ENCODE measurements at regions not wholly inside any gene's neighbourhood (a gene's known extent, or its start where the extent isn't known, plus 50 kb on each side); places are given as distances from the start of the nearest gene placed in this dataset.

GRCh38 chr2:42864641-42865280, 72.4 kb upstream of the HAAO start:
- Histone ChIP-seq H3K36me3 (replicated peaks; ENCODE audit: insufficient read depth, low read depth) (no peaks in the 10 kb centered on the region), H3K4me1 (ENCODE audit: insufficient read depth) (peaks cover under 1% of the 10 kb centered on the region), H3K27me3 (no peaks in the 10 kb centered on the region), H4K20me1 (ENCODE audit: insufficient read depth, poor library complexity, severe bottlenecking) (no peaks in the 10 kb centered on the region), H3K9me2 (replicated peaks; ENCODE audit: insufficient read depth) (no peaks in the 10 kb centered on the region), H3K79me2 (no peaks in the 10 kb centered on the region), H3K4me3 (no peak overlapping the region), H3K9me3 (ENCODE audit: low read depth) (peaks cover 3% of the 10 kb centered on the region), H3K4me2 (no peak overlapping the region), H3K27ac (no peak overlapping the region), H2AFZ (no peak overlapping the region)
- 94% methylated on average over 8 of the region's 8 CpGs for WGBS (ENCODE audit: low lambda C conversion rate, missing lambda C conversion rate)
- TF ChIP-seq EZH2phosphoT487 (IDR thresholded peaks at IDR 0.05; ENCODE audit: low read depth, severe bottlenecking, unreplicated experiment) (no peak), EZH2 (IDR thresholded peaks at IDR 0.05; ENCODE audit: borderline replicate concordance) (no peak)
- TF ChIP-seq, protein P1, sequence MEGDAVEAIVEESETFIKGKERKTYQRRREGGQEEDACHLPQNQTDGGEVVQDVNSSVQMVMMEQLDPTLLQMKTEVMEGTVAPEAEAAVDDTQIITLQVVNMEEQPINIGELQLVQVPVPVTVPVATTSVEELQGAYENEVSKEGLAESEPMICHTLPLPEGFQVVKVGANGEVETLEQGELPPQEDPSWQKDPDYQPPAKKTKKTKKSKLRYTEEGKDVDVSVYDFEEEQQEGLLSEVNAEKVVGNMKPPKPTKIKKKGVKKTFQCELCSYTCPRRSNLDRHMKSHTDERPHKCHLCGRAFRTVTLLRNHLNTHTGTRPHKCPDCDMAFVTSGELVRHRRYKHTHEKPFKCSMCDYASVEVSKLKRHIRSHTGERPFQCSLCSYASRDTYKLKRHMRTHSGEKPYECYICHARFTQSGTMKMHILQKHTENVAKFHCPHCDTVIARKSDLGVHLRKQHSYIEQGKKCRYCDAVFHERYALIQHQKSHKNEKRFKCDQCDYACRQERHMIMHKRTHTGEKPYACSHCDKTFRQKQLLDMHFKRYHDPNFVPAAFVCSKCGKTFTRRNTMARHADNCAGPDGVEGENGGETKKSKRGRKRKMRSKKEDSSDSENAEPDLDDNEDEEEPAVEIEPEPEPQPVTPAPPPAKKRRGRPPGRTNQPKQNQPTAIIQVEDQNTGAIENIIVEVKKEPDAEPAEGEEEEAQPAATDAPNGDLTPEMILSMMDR (IDR thresholded peaks at IDR 0.05; ENCODE audit: poor library complexity) = no peak
- no peak for DNase-seq (ENCODE audit: low spot score)

DNA sequence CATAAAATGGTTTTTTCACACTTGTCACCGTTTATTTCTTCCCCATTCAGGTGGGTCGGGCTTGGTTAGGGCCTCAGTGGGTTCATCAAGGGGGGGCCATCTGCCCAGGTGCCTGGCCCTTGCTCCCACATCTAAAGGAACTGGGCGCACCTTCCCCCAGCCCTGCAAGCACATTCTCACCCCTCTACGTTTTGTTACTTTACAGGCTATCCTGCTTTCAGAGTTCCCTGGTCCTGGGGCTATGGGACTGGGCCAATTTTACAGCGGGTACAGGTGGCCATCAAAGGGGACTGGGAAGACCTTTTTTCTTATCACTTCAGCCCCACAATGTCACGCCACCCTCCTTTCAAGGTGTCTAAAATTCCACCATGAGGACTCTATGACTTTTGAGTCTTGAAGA, 71.8 kb upstream of the HAAO start:
- H3K27ac ChIP-seq = no peak overlapping the region
- no peaks in the 10 kb centered on the region for H3K9me2 ChIP-seq (replicated peaks; ENCODE audit: insufficient read depth)
- H3K4me3 ChIP-seq = no peak overlapping the region
- no peaks in the 10 kb centered on the region for H3K79me2 ChIP-seq
- no peak overlapping the region for H2AFZ ChIP-seq
- H3K36me3 ChIP-seq (replicated peaks; ENCODE audit: insufficient read depth, low read depth) = no peaks in the 10 kb centered on the region
- peaks cover 3% of the 10 kb centered on the region for H3K9me3 ChIP-seq (ENCODE audit: low read depth)
- 91% methylated on average over 6 of the region's 6 CpGs for WGBS (ENCODE audit: low lambda C conversion rate, missing lambda C conversion rate)
- H4K20me1 ChIP-seq (ENCODE audit: insufficient read depth, poor library complexity, severe bottlenecking) = no peaks in the 10 kb centered on the region
- no peaks in the 10 kb centered on the region for H3K27me3 ChIP-seq
- no peak for DNase-seq (ENCODE audit: low spot score)
- no peak overlapping the region for H3K4me2 ChIP-seq
- TF ChIP-seq EZH2 (IDR thresholded peaks at IDR 0.05; ENCODE audit: borderline replicate concordance) = no peak
- no peak for TF ChIP-seq EZH2phosphoT487 (IDR thresholded peaks at IDR 0.05; ENCODE audit: low read depth, severe bottlenecking, unreplicated experiment)
- TF ChIP-seq, protein P1 (IDR thresholded peaks at IDR 0.05; ENCODE audit: poor library complexity) = no peak
- H3K4me1 ChIP-seq (ENCODE audit: insufficient read depth) = peaks cover 6% of the 10 kb centered on the region

DNA sequence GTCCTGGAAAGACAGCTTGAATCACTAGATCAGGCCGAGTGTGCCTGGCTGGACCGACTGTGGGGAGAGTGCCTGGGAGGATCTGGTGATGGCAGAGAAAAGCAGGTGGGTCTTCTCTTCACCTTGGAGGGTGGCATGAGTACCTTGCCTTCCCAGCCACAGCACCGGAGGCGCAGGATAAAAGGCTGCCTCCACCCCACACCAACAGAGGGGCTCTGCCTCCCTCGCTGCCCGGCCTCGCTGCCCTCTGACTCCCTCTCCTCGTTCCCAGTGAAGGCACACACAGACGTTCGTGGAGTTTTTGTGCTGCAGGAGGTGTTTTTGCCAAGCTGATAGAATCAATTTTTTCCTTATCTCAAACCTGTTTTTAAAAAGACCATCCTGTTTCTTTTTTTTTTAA, 71.4 kb upstream of the HAAO start:
- DNase-seq (ENCODE audit: low spot score) = no peak

More for the DNA sequence above, 71.4 kb upstream of the HAAO start:
- no peak overlapping the region for H3K27ac ChIP-seq
- no peaks in the 10 kb centered on the region for H3K9me2 ChIP-seq (replicated peaks; ENCODE audit: insufficient read depth)
- no peak overlapping the region for H2AFZ ChIP-seq
- 92% methylated on average over 10 of the region's 10 CpGs for WGBS (ENCODE audit: low lambda C conversion rate, missing lambda C conversion rate)
- no peak overlapping the region for H3K4me3 ChIP-seq
- H3K9me3 ChIP-seq (ENCODE audit: low read depth) = peaks cover 3% of the 10 kb centered on the region
- H3K36me3 ChIP-seq (replicated peaks; ENCODE audit: insufficient read depth, low read depth) = no peaks in the 10 kb centered on the region
- no peaks in the 10 kb centered on the region for H3K27me3 ChIP-seq
- TF ChIP-seq EZH2phosphoT487 (IDR thresholded peaks at IDR 0.05; ENCODE audit: low read depth, severe bottlenecking, unreplicated experiment) (no peak), EZH2 (IDR thresholded peaks at IDR 0.05; ENCODE audit: borderline replicate concordance) (no peak)
- TF ChIP-seq, protein P1 (IDR thresholded peaks at IDR 0.05; ENCODE audit: poor library complexity) = no peak
- H3K79me2 ChIP-seq = no peaks in the 10 kb centered on the region
- peaks cover 8% of the 10 kb centered on the region for H3K4me1 ChIP-seq (ENCODE audit: insufficient read depth)
- no peaks in the 10 kb centered on the region for H4K20me1 ChIP-seq (ENCODE audit: insufficient read depth, poor library complexity, severe bottlenecking)
- no peak overlapping the region for H3K4me2 ChIP-seq
